ENCODE measurements at regions not wholly inside any gene's neighbourhood (a gene's known extent, or its start where the extent isn't known, plus 50 kb on each side); places are given as distances from the start of the nearest gene placed in this dataset.

- Histone ChIP-seq H3K27me3 (no peaks in the 10 kb centered on the region), H3K27ac (peak overlapping the region in 1 of 2 donors; percentile 41), H3K4me3 (no peak overlapping the region), H3K9me3 (no peaks in the 10 kb centered on the region), H3K4me1 (no peaks in the 10 kb centered on the region), H3K36me3 (no peaks in the 10 kb centered on the region)
- intact Hi-C loops (cut with DNase I; ENCODE audit: low total_unique reads), result no loop called here
- DNase-seq (ENCODE audit: low spot score in 2 of 2), result no peak
- TF ChIP-seq POLR2A (IDR thresholded peaks at IDR 0.05) (no peak), CTCF (IDR thresholded peaks at IDR 0.05) (no peak), POLR2AphosphoS5 (IDR thresholded peaks at IDR 0.05) (no peak)
These were observed 55.5 kb upstream of the FSTL1 start for GRCh38 chr3:120506076-120506827.

- H3K27ac ChIP-seq, result no peak overlapping the region
- TF ChIP-seq CTCF (IDR thresholded peaks at IDR 0.05) (no peak), POLR2A (IDR thresholded peaks at IDR 0.05) (no peak), POLR2AphosphoS5 (IDR thresholded peaks at IDR 0.05) (no peak)
- no peak overlapping the region for H3K4me3 ChIP-seq
- no peak for DNase-seq (ENCODE audit: low spot score in 2 of 2)
- intact Hi-C loops (cut with DNase I; ENCODE audit: low total_unique reads), result no loop called here
- H3K9me3 ChIP-seq, result no peaks in the 10 kb centered on the region
- H3K36me3 ChIP-seq, result no peaks in the 10 kb centered on the region
- H3K4me1 ChIP-seq, result peaks cover 0 to 4% of the 10 kb centered on the region in 2 donors
- no peaks in the 10 kb centered on the region for H3K27me3 ChIP-seq
These were observed 53.2 kb upstream of the FSTL1 start for GRCh38 chr3:120503727-120504616.

- Histone ChIP-seq H3K4me1 (peaks cover 0 to 4% of the 10 kb centered on the region in 2 donors), H3K27ac (no peak overlapping the region), H3K9me3 (no peaks in the 10 kb centered on the region), H3K27me3 (no peaks in the 10 kb centered on the region), H3K4me3 (no peak overlapping the region), H3K36me3 (no peaks in the 10 kb centered on the region)
- TF ChIP-seq POLR2A (IDR thresholded peaks at IDR 0.05), result no peak
- no peak for DNase-seq (ENCODE audit: low spot score in 2 of 2)
- intact Hi-C loops (cut with DNase I; ENCODE audit: low total_unique reads), result no loop called here
These were observed 51.3 kb upstream of the FSTL1 start for GRCh38 chr3:120502116-120502515.
